CD4-positive, alpha-beta T cell (primary cell): ENCODE measurements at regions not wholly inside any gene's neighbourhood (a gene's known extent, or its start where the extent isn't known, plus 50 kb on each side); places are given as distances from the start of the nearest gene placed in this dataset.

Source experiments
- ATAC-seq: fragments of 200-7000 bp; cut with Tn5 transposase; one replicate; pipeline ENCODE4 v1.10.0; 2022; ENCODE audit warnings: mild to moderate bottlenecking; ENCODE audit not compliant: poor library complexity
- CTCF ChIA-PET: fragments of 350-600 bp; sonication (Branson Sonifier 250); formaldehyde crosslinking; loops from one replicate; lab custom pipeline; 2021; ENCODE audit warnings: antibody characterized with exemption, inconsistent platforms; lab: Charles Lee
- POLR2A ChIA-PET: fragments of 350-600 bp; sonication (Branson Sonifier 250); formaldehyde crosslinking; loops from one replicate; lab custom pipeline; 2021; ENCODE audit warnings: antibody characterized with exemption, inconsistent platforms; lab: Charles Lee
- DNase-seq, 14 experiments: peaks; one replicate each; pipeline ENCODE4 v3.0.0-alpha.2; 2013 to 2020; ENCODE audit warnings: mixed read lengths in 2 of 14
- H3K27ac ChIP-seq, 2 donors: one replicate each; pipeline versions ENCODE4 v1.5.1 to v1.7.0; 2013; ENCODE audit warnings: low read length in 2 of 2, low read depth in 1 of 2, mild to moderate bottlenecking in 1 of 2
- H3K27me3 ChIP-seq, 2 experiments: 1 replicate in 1 of 2; 2 replicates in 1 of 2; pipeline versions ENCODE4 v1.6.1 to v1.7.0; 2013; ENCODE audit warnings: low read length in 2 of 2, control low read depth in 1 of 2, mild to moderate bottlenecking in 1 of 2, moderate library complexity in 1 of 2; ENCODE audit not compliant: insufficient read depth in 2 of 2, control insufficient read depth in 1 of 2
- H3K36me3 ChIP-seq: one replicate; pipeline ENCODE4 v1.6.1; 2013; ENCODE audit warnings: low read length, control low read depth; ENCODE audit not compliant: insufficient read depth
- H3K4me1 ChIP-seq: one replicate; pipeline ENCODE4 v1.6.1; 2013; ENCODE audit warnings: low read length, control low read depth; ENCODE audit not compliant: insufficient read depth
- H3K4me3 ChIP-seq: one replicate; pipeline ENCODE4 v1.5.1; 2013; ENCODE audit warnings: mild to moderate bottlenecking, low read length, moderate library complexity
- H3K9me3 ChIP-seq, 2 experiments: 1 replicate in 1 of 2; 2 replicates in 1 of 2; pipeline versions ENCODE4 v1.6.1 to v1.7.0; 2013; ENCODE audit warnings: low read length in 2 of 2, mild to moderate bottlenecking in 2 of 2, control low read depth in 1 of 2, moderate library complexity in 1 of 2; ENCODE audit not compliant: control insufficient read depth in 1 of 2, insufficient read depth in 1 of 2
- H3K27ac Mint-ChIP-seq: one replicate; pipeline ENCODE4 v1.8.0; 2020; ENCODE audit warnings: mixed read lengths
- H3K27me3 Mint-ChIP-seq: one replicate; pipeline ENCODE4 v1.8.0; 2021; ENCODE audit warnings: mixed read lengths
- H3K36me3 Mint-ChIP-seq: one replicate; pipeline ENCODE4 v1.8.0; 2021; ENCODE audit warnings: low read depth, mixed read lengths
- H3K4me1 Mint-ChIP-seq: one replicate; pipeline ENCODE4 v1.8.0; 2021; ENCODE audit warnings: low read depth, mixed read lengths
- H3K4me3 Mint-ChIP-seq: one replicate; pipeline ENCODE4 v1.8.0; 2020; ENCODE audit warnings: mild to moderate bottlenecking, mixed read lengths
- H3K9me3 Mint-ChIP-seq: one replicate; pipeline ENCODE4 v1.8.0; 2020; ENCODE audit warnings: mixed read lengths
- CTCF ChIP-seq: fragments of 200-600 bp; IDR thresholded peaks from one replicate; pipeline ENCODE4 v1.8.0; 2022; ENCODE audit warnings: antibody characterized with exemption, mild to moderate bottlenecking
- intact Hi-C, 2 experiments: fragments of 100-400 bp; cut with DNase I in 1 of 2; cut with micrococcal nuclease in 1 of 2; formaldehyde crosslinking; loops; one replicate each; pipeline versions ENCODE4 v1.15.1 to v1.9.0; 2023 to 2025; cut with DNase I, micrococcal nuclease

DNA sequence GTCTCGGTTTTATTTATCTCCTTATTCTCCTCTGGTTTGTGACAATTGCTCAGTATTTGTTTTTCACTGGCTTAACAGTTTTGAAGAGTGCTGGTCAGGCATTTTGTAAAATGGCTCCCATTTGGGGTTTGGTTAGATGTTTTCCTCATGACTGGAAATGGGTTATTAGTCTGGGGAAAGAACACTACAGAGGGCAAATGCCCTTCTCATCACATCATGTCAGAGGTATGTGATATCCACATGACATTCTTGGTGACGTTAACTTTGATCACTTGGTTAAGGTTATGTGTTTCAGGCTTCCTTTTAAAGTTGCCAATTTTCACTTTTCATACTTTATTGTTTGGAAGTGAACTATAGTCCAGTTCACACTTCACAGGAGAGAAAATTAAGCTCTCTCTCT lies 74.8 kb upstream of the KLHL1 start:
- H3K36me3 Mint-ChIP-seq, result no peaks in the 10 kb centered on the region
- H3K4me3 Mint-ChIP-seq, result no peak overlapping the region
- ChIA-PET POLR2A (no interaction called here), CTCF (no interaction called here)
- DNase-seq (no peak), ATAC-seq (no peak)
- Histone ChIP-seq H3K9me3 (no peaks in the 10 kb centered on the region), H3K4me1 (no peaks in the 10 kb centered on the region), H3K27ac (no peak overlapping the region), H3K36me3 (no peaks in the 10 kb centered on the region), H3K27me3 (no peaks in the 10 kb centered on the region), H3K4me3 (no peak overlapping the region)
- H3K9me3 Mint-ChIP-seq, result peaks cover 2% of the 10 kb centered on the region
- H3K27ac Mint-ChIP-seq, result no peak overlapping the region
- no peak for TF ChIP-seq CTCF
- H3K4me1 Mint-ChIP-seq, result no peaks in the 10 kb centered on the region
- intact Hi-C loops, result no loop called here
- no peaks in the 10 kb centered on the region for H3K27me3 Mint-ChIP-seq
